ENCODE measurements at regions not wholly inside any gene's neighbourhood (a gene's known extent, or its start where the extent isn't known, plus 50 kb on each side); places are given as distances from the start of the nearest gene placed in this dataset.

DNA sequence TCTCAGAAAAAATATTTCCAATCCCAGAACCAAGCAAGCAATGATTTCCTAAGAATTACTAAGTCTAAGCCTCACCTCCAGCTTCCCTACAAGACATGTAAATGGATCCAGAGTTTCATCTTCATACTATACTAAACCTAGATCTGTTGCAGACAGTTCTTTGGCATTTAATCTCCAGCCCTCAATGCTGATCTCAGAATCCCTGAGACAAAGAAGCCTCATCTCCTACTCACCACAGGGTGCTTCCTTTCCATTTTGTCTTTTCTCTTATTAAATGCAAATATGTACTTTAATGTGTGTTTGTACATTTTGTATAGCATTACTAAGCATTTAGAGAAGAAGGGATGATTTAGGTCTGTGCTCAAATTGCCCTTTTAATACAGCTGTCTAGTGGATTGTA is 954.9 kb downstream of the TDRD15 start:
- TF ChIP-seq, protein P1, sequence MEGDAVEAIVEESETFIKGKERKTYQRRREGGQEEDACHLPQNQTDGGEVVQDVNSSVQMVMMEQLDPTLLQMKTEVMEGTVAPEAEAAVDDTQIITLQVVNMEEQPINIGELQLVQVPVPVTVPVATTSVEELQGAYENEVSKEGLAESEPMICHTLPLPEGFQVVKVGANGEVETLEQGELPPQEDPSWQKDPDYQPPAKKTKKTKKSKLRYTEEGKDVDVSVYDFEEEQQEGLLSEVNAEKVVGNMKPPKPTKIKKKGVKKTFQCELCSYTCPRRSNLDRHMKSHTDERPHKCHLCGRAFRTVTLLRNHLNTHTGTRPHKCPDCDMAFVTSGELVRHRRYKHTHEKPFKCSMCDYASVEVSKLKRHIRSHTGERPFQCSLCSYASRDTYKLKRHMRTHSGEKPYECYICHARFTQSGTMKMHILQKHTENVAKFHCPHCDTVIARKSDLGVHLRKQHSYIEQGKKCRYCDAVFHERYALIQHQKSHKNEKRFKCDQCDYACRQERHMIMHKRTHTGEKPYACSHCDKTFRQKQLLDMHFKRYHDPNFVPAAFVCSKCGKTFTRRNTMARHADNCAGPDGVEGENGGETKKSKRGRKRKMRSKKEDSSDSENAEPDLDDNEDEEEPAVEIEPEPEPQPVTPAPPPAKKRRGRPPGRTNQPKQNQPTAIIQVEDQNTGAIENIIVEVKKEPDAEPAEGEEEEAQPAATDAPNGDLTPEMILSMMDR (IDR thresholded peaks at IDR 0.05 in 4 of 5, conservative IDR thresholded peaks at IDR 0.05 in 1 of 5): no peak
- TF ChIP-seq POLR2A (IDR thresholded peaks at IDR 0.05): no peak

Data from gastrocnemius medialis (tissue), 4 donors.